Breast epithelium (tissue), 4 donors: ENCODE measurements at regions not wholly inside any gene's neighbourhood (a gene's known extent, or its start where the extent isn't known, plus 50 kb on each side); places are given as distances from the start of the nearest gene placed in this dataset.

Experiments
- DNase-seq, 2 donors: peaks; one replicate each; pipeline ENCODE4 v3.0.0-alpha.2; 2019; ENCODE audit warnings: low spot score in 2 of 2
- H3K27ac ChIP-seq, 2 donors: fragments of 200-600 bp; sonication (generic) in 1 of 2; one replicate each; pipeline ENCODE4 v1.5.1; 2016 to 2019; ENCODE audit warnings: mild to moderate bottlenecking in 1 of 2
- H3K27me3 ChIP-seq, 2 donors: fragments of 200-600 bp; sonication (generic) in 1 of 2; one replicate each; pipeline versions ENCODE4 v1.5.1 to v1.6.0; 2017 to 2019; ENCODE audit warnings: control low read depth in 1 of 2, mild to moderate bottlenecking in 1 of 2
- H3K36me3 ChIP-seq: fragments of 200-600 bp; one replicate; pipeline ENCODE4 v1.5.1; 2019
- H3K4me1 ChIP-seq, 2 donors: fragments of 200-600 bp; sonication (generic); one replicate each; pipeline ENCODE4 v1.5.1; 2016 to 2019; ENCODE audit warnings: control low read depth in 1 of 2
- H3K4me3 ChIP-seq, 3 donors: fragments of 200-600 bp; sonication (generic); 1 replicate in 2 of 3; 2 replicates in 1 of 3; pipeline ENCODE4 v1.5.1; 2016 to 2019; ENCODE audit warnings: mild to moderate bottlenecking in 3 of 3, moderate library complexity in 2 of 3
- H3K9me3 ChIP-seq, 2 donors: fragments of 200-600 bp; sonication (generic) in 1 of 2; one replicate each; pipeline ENCODE4 v1.5.1; 2016 to 2019; ENCODE audit warnings: control low read depth in 1 of 2
- CTCF ChIP-seq, 3 donors: fragments of 450-650 bp; IDR thresholded peaks; one replicate each; pipeline ENCODE4 v1.5.1; 2016 to 2017; ENCODE audit warnings: antibody characterized with exemption in 3 of 3, mild to moderate bottlenecking in 3 of 3, moderate library complexity in 3 of 3
- POLR2A ChIP-seq: fragments of 450-650 bp; IDR thresholded peaks from one replicate; pipeline ENCODE4 v1.6.1; 2016; ENCODE audit warnings: antibody characterized with exemption, mild to moderate bottlenecking, moderate library complexity
- POLR2AphosphoS5 ChIP-seq, 3 donors: sonication (generic); formaldehyde crosslinking; IDR thresholded peaks; one replicate each; pipeline ENCODE4 v1.6.1; 2017; ENCODE audit warnings: antibody characterized with exemption in 3 of 3
- intact Hi-C: fragments of 100-400 bp; cut with DNase I; formaldehyde crosslinking; loops from one replicate; pipeline ENCODE4 v1.15.1; 2023; ENCODE audit warnings: low total_unique reads

DNA sequence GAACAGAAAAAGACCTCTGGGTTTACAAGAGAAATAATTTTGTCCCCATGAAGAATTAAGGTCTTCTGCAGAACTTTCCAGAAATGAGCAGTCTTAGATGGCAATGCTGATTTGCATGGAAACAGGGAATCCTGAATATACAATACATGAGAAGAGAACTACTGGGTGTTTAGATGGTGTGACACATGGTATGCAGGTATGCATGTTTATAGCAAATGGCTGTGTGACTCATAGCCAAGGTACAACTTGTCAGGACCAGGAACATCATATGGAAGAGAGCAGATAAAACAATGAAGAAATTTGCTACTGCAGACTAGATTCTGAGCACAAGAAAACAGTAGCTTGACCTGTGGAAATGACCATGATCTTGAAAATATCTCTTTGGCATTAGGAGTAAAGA is 907.8 kb downstream of the GATA3 start:
- Histone ChIP-seq H3K4me3 (no peak overlapping the region), H3K9me3 (no peaks in the 10 kb centered on the region), H3K4me1 (no peaks in the 10 kb centered on the region), H3K27me3 (no peaks in the 10 kb centered on the region), H3K27ac (no peak overlapping the region), H3K36me3 (no peaks in the 10 kb centered on the region)
- intact Hi-C loops, result no loop called here
- DNase-seq, result no peak
- TF ChIP-seq POLR2AphosphoS5 (IDR thresholded peaks at IDR 0.05), result no peak
- TF ChIP-seq POLR2A, result no peak
- no peak for TF ChIP-seq CTCF (IDR thresholded peaks at IDR 0.05)

- no peak for DNase-seq
- Histone ChIP-seq H3K27me3 (no peaks in the 10 kb centered on the region), H3K27ac (no peak overlapping the region), H3K9me3 (no peaks in the 10 kb centered on the region), H3K4me3 (no peak overlapping the region), H3K36me3 (no peaks in the 10 kb centered on the region), H3K4me1 (no peaks in the 10 kb centered on the region)
- TF ChIP-seq CTCF (IDR thresholded peaks at IDR 0.05) (no peak), POLR2AphosphoS5 (IDR thresholded peaks at IDR 0.05) (no peak), POLR2A (no peak)
- intact Hi-C loops, result no loop called here
Measured at GRCh38 chr10:8967061-8967460, 912.6 kb downstream of the GATA3 start.

GRCh38 chr10:8969853-8970252 is 915.4 kb downstream of the GATA3 start:
- no peak for DNase-seq
- intact Hi-C loops, result no loop called here
- H3K27ac ChIP-seq, result no peak overlapping the region
- no peaks in the 10 kb centered on the region for H3K4me1 ChIP-seq
- H3K9me3 ChIP-seq, result no peaks in the 10 kb centered on the region
- no peaks in the 10 kb centered on the region for H3K36me3 ChIP-seq
- TF ChIP-seq POLR2AphosphoS5 (IDR thresholded peaks at IDR 0.05), result no peak
- no peak for TF ChIP-seq POLR2A
- no peaks in the 10 kb centered on the region for H3K27me3 ChIP-seq
- H3K4me3 ChIP-seq, result no peak overlapping the region

- no peak for DNase-seq
- Histone ChIP-seq H3K27me3 (no peaks in the 10 kb centered on the region), H3K4me1 (no peaks in the 10 kb centered on the region), H3K9me3 (no peaks in the 10 kb centered on the region), H3K36me3 (no peaks in the 10 kb centered on the region), H3K27ac (no peak overlapping the region), H3K4me3 (no peak overlapping the region)
- intact Hi-C loops, result no loop called here
- no peak for TF ChIP-seq CTCF (IDR thresholded peaks at IDR 0.05)
- no peak for TF ChIP-seq POLR2AphosphoS5 (IDR thresholded peaks at IDR 0.05)
- no peak for TF ChIP-seq POLR2A
Measured at GRCh38 chr10:8975535-8975934, 921.0 kb downstream of the GATA3 start.

GRCh38 chr10:8978100-8978499 is 923.6 kb downstream of the GATA3 start:
- no peaks in the 10 kb centered on the region for H3K9me3 ChIP-seq

More at GRCh38 chr10:8978100-8978499, 923.6 kb downstream of the GATA3 start:
- no peak for DNase-seq
- no peak overlapping the region for H3K4me3 ChIP-seq
- TF ChIP-seq POLR2A, result no peak
- TF ChIP-seq CTCF (IDR thresholded peaks at IDR 0.05), result no peak
- no peak for TF ChIP-seq POLR2AphosphoS5 (IDR thresholded peaks at IDR 0.05)
- H3K4me1 ChIP-seq, result no peaks in the 10 kb centered on the region
- H3K27me3 ChIP-seq, result no peaks in the 10 kb centered on the region
- intact Hi-C loops, result no loop called here
- no peaks in the 10 kb centered on the region for H3K36me3 ChIP-seq
- H3K27ac ChIP-seq, result no peak overlapping the region
